ENCODE measurements at regions not wholly inside any gene's neighbourhood (a gene's known extent, or its start where the extent isn't known, plus 50 kb on each side); places are given as distances from the start of the nearest gene placed in this dataset.

DNA sequence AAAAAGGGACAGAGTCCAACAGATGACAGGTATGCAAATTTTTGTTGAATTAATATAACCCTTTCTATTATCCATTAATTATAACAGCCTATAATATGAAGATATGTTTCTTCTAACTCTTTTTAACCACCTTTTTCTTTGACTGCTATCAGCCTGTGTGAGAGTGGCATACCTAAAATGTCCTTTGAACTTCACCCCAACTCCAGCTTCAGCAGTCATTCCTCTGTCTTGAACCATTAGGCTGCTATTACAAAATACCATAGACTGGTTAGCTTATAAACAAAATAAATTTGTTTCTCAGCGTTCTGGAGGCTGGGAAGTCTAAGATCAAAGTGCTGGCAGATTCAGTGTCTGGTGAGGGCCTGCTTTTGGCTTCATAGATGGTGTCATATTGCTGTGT, 564.6 kb upstream of the FAT3 start:
- CTCF ChIA-PET: no interaction called here
- no peaks in the 10 kb centered on the region for H3K36me3 ChIP-seq (ENCODE audit: low read depth, low read length)
- H2AFZ ChIP-seq (ENCODE audit: low read length): no peak overlapping the region
- no peak overlapping the region for H3K4me3 ChIP-seq (ENCODE audit: low read length)
- no peaks in the 10 kb centered on the region for H3K27me3 ChIP-seq (ENCODE audit: low read length)
- H3K79me2 ChIP-seq (ENCODE audit: low read length): no peaks in the 10 kb centered on the region
- intact Hi-C loops (cut with micrococcal nuclease): no loop called here
- POLR2A ChIA-PET (ENCODE audit: unreplicated experiment): no interaction called here
- no peak overlapping the region for H3K4me2 ChIP-seq (ENCODE audit: low read length)
- no peaks in the 10 kb centered on the region for H4K20me1 ChIP-seq (ENCODE audit: low read length)
- no peak overlapping the region for H3K27ac ChIP-seq (ENCODE audit: low read length)
- DNase-seq (no peak), ATAC-seq (no peak)
- H3F3A ChIP-seq (ENCODE audit: low read length, unreplicated experiment): no peaks in the 10 kb centered on the region
- no peak for TF ChIP-seq EZH2phosphoT487 (IDR thresholded peaks at IDR 0.05; ENCODE audit: borderline replicate concordance, low read length)
- no peaks in the 10 kb centered on the region for H3K9me2 ChIP-seq (replicated peaks; ENCODE audit: low read length)
- no peak overlapping the region for H3K9ac ChIP-seq (ENCODE audit: low read length)
- no TSS peak for BruUV-seq (replicated peaks)
- no peaks in the 10 kb centered on the region for H3K4me1 ChIP-seq (ENCODE audit: insufficient read depth, low read length)
- H3K9me3 ChIP-seq (ENCODE audit: low read length): no peaks in the 10 kb centered on the region

DNA sequence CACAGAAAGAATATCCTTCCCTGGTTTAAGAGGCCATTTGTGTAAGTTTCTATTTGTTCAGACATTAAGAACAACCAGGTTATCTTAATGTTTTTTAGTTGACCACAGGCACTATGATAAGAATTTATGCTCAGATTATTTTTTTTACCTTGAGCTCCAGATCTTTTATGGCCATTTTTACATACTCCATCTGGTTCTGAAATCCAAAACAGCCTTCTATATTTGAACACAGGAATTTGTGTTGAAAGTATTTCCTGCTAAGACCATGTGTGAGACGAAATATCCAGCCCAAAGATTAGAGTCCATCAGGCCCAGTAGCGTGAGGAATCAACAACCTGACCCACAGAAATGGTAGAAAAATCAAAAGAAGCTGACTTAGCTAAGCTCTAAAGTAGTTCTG, 569.9 kb upstream of the FAT3 start:
- Histone ChIP-seq H4K20me1 (ENCODE audit: low read length) (no peaks in the 10 kb centered on the region), H3K4me1 (ENCODE audit: insufficient read depth, low read length) (no peaks in the 10 kb centered on the region), H3K36me3 (ENCODE audit: low read depth, low read length) (no peaks in the 10 kb centered on the region), H3K27ac (ENCODE audit: low read length) (no peak overlapping the region), H2AFZ (ENCODE audit: low read length) (no peak overlapping the region), H3K79me2 (ENCODE audit: low read length) (no peaks in the 10 kb centered on the region), H3K4me2 (ENCODE audit: low read length) (no peak overlapping the region), H3K9me2 (replicated peaks; ENCODE audit: low read length) (no peaks in the 10 kb centered on the region), H3F3A (ENCODE audit: low read length, unreplicated experiment) (no peaks in the 10 kb centered on the region), H3K27me3 (ENCODE audit: low read length) (no peaks in the 10 kb centered on the region), H3K9ac (ENCODE audit: low read length) (no peak overlapping the region), H3K9me3 (ENCODE audit: low read length) (no peaks in the 10 kb centered on the region), H3K4me3 (ENCODE audit: low read length) (no peak overlapping the region)
- CTCF ChIA-PET: no interaction called here
- intact Hi-C loops (cut with micrococcal nuclease): no loop called here
- ATAC-seq: no peak
- DNase-seq: no peak
- no TSS peak for BruUV-seq (replicated peaks)
- POLR2A ChIA-PET (ENCODE audit: unreplicated experiment): no interaction called here
- TF ChIP-seq EZH2 (IDR thresholded peaks at IDR 0.05; ENCODE audit: low read length, unreplicated experiment): no peak
- TF ChIP-seq, protein P1, sequence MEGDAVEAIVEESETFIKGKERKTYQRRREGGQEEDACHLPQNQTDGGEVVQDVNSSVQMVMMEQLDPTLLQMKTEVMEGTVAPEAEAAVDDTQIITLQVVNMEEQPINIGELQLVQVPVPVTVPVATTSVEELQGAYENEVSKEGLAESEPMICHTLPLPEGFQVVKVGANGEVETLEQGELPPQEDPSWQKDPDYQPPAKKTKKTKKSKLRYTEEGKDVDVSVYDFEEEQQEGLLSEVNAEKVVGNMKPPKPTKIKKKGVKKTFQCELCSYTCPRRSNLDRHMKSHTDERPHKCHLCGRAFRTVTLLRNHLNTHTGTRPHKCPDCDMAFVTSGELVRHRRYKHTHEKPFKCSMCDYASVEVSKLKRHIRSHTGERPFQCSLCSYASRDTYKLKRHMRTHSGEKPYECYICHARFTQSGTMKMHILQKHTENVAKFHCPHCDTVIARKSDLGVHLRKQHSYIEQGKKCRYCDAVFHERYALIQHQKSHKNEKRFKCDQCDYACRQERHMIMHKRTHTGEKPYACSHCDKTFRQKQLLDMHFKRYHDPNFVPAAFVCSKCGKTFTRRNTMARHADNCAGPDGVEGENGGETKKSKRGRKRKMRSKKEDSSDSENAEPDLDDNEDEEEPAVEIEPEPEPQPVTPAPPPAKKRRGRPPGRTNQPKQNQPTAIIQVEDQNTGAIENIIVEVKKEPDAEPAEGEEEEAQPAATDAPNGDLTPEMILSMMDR (conservative IDR thresholded peaks at IDR 0.05; ENCODE audit: low read depth, low read length): no peak
- no peak for TF ChIP-seq EZH2phosphoT487 (IDR thresholded peaks at IDR 0.05; ENCODE audit: borderline replicate concordance, low read length)

DNA sequence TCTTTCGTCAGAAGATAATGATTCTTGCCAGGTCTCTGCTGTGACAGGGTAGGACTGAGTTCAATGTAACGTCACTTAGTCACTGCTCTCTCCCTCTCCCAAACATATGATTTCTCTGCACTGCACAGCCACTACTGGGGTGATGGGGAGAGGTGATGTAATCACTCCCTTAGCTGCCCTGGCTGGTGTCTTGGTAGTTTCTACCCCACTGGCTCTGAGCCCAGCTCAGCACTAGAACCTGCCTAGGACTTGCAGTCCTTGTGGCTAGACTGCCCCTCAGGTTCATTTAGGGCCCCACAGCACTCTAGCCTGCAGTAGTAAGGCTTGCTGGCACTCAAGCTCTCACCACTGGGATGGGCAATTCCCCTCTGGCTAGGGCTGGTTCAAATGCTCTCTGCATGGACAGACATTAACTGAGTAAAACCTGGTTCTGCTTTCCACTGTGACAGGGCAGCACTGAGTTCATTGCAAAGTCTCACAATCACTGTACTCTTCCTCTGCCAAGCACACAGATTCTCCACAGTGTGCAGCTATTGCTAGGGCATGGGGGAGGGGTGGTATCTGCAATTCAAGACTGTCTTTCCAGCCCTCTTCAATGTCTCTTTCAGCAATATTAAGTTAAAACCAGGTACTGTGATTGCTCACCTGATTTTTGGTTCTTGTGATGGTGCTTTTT, 571.4 kb upstream of the FAT3 start:
- H3K27me3 ChIP-seq (ENCODE audit: low read length): no peaks in the 10 kb centered on the region
- intact Hi-C loops (cut with micrococcal nuclease): no loop called here
- H3K36me3 ChIP-seq (ENCODE audit: low read depth, low read length): no peaks in the 10 kb centered on the region
- H4K20me1 ChIP-seq (ENCODE audit: low read length): no peaks in the 10 kb centered on the region
- H3K27ac ChIP-seq (ENCODE audit: low read length): no peak overlapping the region
- ATAC-seq (no peak), DNase-seq (no peak)
- no peak overlapping the region for H3K4me3 ChIP-seq (ENCODE audit: low read length)
- H3K9me2 ChIP-seq (replicated peaks; ENCODE audit: low read length): no peaks in the 10 kb centered on the region
- ChIA-PET POLR2A (ENCODE audit: unreplicated experiment) (no interaction called here), CTCF (no interaction called here)
- H3F3A ChIP-seq (ENCODE audit: low read length, unreplicated experiment): no peaks in the 10 kb centered on the region
- no peak overlapping the region for H3K4me2 ChIP-seq (ENCODE audit: low read length)
- H3K4me1 ChIP-seq (ENCODE audit: insufficient read depth, low read length): no peaks in the 10 kb centered on the region
- H3K9ac ChIP-seq (ENCODE audit: low read length): no peak overlapping the region
- TF ChIP-seq, protein P1 (conservative IDR thresholded peaks at IDR 0.05; ENCODE audit: low read depth, low read length): no peak
- TF ChIP-seq EZH2phosphoT487 (IDR thresholded peaks at IDR 0.05; ENCODE audit: borderline replicate concordance, low read length): no peak
- no TSS peak for BruUV-seq (replicated peaks)
- no peaks in the 10 kb centered on the region for H3K79me2 ChIP-seq (ENCODE audit: low read length)
- H3K9me3 ChIP-seq (ENCODE audit: low read length): no peaks in the 10 kb centered on the region
- no peak overlapping the region for H2AFZ ChIP-seq (ENCODE audit: low read length)
